HL-60/S4 treated with phorbol 12-myristate 13-acetate at 8.2 ng/mL for 4 days and 3 days (cell line): ENCODE measurements at regions not wholly inside any gene's neighbourhood (a gene's known extent, or its start where the extent isn't known, plus 50 kb on each side); places are given as distances from the start of the nearest gene placed in this dataset.
"Not testable (repeated sequence)": the region's sequence is repeated elsewhere in the genome, so short reads cannot be mapped to it uniquely, and the experiment has no call there.

ENCODE experiments used
- in situ Hi-C: fragments of 300-500 bp; cut with MboI; formaldehyde crosslinking; loops from 2 replicates; pipeline ENCODE4 v1.15.0; 2022; ENCODE audit warnings: low sequenced_read_pairs

DNA sequence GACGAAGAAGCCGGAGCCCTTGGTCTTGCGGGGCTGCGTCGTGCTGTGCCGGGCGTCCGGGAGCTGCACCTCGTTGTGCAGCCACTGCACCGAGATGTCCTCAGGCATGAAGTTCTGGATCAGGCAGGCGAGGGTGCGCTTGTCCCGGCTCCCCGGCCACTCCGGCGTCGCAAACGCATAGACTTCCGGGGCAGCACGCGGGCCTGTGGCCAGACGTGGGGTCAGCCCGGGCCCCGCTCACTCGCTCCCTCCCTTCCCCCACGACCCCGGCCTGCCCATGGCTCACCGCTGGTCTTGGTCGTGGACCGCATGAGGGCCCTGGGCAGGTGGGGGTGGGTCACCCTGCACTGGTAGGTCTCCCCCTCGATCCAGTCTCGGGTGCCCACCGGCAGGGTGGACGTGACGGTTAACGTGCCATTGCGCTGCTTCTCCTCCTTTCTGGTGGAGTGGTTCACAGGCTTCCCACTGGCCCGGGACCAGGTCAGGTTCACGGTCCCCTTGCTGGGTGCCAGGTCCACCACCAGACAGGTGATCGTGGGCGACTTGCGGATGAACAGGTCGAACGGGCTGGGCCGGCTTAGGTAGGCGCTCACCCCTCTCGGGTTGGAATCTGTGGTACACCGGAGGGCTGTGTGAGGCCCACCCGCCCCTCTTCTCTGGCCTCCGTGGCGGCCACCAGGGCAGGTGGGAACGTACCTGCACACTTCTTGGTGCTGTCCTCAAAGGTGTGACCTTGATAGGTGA is 74.0 kb downstream of the TMEM121 start:
- in situ Hi-C loops = not testable (repeated sequence)

DNA sequence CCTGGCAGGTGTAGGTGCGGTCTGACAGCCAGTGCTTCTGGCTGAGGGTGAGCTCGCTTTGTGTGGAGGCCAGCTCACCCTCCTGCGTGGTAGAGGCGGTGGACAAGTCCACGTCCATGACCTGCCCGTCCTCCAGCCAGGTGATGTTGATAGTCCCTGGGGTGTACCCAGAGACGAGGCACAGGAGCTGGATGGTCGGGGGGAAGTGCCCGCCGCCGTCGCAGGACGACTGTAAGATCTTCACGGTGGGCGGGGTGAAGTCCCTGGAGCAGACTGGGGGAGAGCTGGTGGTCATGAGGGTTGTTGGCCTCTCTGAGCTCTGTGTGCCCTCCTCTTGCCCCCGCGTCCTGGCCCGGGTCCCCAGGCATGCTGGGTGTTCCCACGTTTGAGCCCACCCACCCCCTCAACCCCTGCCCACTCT is 74.6 kb downstream of the TMEM121 start:
- in situ Hi-C loops = no loop called here

DNA sequence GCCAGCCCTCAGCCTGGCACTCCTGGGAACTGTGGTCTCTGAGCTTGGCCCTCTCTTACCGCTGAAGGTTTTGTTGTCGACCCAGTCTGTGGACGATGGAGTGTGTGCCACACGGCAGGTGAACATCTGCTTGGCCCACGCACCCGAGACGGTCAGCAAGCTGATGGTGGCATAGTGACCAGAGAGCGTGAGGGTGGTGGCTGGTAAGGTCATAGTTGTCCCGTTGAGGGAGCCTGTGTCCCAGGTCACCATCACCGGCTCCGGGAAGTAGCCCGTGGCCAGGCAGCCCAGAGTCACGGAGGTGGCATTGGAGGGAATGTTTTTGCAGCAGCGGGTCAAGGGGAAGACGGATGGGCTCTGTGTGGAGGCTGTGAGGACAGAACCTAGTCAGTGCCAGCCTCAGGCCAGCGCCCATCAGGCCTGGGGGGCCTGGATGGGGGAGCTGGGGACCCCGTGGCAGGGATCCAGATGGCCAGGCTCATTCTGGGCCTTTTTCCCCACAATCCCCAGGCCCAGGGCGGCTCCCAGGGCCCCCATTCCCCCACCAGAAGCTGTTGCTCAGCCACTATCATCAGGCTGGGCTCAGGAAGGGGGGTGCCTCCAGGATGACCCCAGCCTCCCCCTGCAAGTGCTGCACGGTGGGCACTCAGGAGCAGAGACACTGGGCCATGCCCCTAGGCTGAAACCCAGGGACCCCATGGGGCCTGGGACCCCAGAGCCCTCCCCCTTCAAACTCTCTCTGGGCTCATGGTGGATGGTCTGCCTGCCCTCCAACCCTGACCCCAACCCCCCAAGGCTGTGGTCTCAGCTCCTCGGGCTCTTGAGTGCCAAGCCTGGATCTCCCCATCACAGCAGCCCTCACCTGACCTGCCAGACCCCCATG is 75.2 kb downstream of the TMEM121 start:
- in situ Hi-C loops = no loop called here

DNA sequence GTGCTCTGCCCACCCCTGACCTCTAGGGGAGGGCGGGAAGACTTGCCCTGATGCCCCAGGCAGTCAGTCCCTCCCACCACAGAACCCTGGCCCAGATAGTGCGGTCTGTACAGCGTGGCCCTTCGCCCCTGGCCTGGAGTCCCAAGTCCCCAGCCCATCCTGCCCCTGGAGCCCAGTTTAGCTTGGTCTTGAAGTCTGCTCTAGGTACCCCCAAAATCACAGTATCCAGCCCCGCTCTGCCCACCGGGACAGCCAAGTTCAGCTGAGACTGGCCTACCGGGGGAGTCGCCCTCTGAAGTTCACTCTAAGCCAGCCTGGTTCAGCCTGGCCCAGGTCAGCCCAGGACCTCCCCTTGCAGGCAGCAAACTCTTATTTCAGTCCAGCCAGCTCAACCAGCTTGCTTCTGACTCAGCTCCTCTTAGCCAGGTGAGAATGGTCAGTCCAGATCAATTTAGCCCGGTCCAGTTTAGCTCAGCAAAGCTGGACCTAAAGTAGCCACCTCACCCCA is 75.9 kb downstream of the TMEM121 start:
- in situ Hi-C loops = no loop called here

DNA sequence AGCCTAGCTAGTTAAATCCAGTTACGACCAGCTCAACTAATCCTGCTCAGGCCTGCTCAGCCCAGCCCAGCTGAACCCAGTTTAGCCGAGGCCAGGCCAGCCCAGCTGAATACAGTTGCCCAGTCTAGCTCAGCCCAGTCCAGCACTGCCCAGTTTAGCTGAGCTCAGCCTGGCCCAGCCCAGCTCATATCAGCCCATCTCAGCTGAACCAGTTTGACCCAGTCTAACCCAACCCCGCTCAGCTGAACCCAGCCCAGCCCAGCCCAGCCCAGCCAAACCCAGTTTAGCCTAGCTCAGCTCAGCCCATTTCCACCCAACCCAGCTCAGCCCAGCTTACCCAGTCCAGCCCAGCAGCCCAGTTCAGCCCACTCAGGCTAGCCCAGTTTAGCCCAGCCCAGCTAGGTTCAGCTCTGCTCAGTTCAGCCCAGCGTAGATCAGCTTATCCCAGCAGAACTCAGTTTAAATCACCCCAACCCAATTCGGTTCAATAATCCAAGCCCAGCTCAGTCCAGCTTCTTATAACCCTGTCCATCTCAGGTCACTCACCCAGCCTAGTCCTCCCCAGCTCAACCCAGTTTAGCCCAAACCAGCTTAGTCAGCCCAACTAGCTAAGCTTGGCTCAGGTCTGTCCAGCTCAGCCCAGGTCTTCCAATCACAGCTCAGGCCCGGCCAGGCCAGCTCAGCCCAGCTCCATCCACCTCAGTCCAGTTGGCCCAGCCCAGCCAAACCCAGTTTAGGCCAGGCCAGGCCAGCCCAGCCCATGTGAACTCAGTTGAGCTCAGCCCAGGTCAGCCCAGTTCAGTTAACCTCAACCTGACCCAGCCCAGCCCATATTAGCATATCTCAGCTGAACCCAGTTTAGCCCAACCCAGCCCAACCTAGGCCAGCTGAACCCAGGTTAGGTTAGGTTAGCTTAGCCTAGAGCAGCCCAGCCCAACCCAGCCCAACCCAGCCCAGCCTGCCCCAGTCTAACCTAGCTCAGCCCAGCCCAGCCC is 76.7 kb downstream of the TMEM121 start:
- in situ Hi-C loops = no loop called here

DNA sequence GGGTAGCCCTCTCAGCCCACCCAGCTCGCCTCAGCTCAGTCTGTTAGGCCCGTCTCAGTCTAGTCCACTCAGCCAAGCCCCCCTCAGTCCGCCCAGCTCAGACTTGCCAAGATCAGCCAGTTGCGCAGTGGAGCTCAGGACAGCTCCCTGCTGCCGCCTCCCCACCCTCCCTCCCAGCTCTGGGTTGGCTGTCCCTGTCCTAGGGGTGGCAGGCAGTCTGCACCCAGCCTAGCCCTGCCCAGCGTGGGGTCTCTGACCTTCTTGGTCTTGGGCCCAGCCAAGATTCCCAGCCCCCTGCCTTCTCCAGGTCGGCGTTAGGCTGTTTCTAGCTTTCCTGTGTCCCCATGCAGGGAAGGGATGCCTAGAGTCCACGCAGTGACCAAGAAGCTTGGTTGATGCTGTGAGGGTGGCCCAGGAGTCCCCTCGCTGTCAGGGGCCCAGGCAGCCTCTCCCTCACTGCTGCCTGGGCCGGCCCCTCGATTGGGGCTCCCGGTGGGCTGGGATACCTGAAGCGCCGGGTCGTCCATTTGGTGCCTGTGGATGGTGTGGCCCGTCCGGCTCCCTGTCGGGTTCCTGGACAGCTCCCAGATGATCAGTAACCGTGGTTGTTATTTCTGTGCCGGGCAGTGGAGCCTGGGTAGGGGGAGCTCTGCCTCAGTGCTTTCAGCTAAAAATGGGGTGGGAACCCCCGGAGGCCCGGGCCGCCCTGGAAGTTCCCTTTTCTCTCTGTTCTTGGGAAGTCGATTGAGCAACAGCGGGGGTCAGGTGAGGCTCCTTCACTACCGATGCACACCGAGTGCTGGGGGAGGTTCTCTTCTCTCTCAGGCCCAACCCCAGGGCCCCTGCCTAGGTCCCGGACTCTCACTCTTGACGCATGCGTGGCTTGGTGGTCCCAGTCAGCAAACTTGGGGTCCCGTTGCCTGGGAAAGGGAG is 78.4 kb downstream of the TMEM121 start:
- in situ Hi-C loops = not testable (repeated sequence)

DNA sequence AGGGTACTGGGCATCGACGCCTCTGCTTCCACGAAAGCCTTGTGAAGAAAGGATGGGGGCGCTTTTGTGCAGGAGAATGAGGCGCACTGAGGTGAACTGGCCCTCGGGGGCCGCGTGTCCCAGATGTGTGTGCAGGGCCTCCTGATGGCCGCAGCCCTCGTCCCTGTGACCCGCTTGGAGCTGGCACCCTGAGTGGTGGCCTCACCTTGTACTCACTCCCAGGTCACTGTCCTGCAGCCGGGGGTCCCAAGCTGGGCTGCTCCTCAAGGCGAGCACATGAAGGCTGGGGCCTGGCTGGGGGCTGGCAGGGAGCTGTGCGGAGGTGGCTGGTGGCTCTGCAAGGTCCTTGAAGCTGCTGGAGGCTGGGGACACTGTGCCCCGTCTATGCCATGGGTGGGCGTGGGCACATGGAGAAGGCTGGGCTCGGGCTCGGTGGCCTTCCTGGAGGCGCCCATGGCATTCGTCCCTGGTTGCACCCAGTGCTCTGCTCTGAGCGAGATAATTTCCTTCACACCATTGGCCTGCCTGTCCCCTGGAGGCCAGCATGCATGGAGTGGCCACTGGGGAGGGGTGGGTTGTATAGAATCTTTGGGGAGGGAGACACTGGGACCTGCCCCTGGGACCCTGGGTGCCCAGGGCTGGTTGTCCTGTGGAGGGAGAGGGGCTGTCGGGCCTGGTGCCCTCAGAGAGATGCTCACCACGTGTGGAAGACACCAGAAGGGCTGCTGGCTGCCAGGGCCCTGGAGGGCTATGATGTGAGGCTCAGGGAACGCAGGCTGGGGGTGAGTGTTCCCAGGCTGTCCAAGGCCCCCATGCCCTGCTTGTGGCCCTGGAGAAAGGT is 79.3 kb downstream of the TMEM121 start:
- in situ Hi-C loops = no loop called here

DNA sequence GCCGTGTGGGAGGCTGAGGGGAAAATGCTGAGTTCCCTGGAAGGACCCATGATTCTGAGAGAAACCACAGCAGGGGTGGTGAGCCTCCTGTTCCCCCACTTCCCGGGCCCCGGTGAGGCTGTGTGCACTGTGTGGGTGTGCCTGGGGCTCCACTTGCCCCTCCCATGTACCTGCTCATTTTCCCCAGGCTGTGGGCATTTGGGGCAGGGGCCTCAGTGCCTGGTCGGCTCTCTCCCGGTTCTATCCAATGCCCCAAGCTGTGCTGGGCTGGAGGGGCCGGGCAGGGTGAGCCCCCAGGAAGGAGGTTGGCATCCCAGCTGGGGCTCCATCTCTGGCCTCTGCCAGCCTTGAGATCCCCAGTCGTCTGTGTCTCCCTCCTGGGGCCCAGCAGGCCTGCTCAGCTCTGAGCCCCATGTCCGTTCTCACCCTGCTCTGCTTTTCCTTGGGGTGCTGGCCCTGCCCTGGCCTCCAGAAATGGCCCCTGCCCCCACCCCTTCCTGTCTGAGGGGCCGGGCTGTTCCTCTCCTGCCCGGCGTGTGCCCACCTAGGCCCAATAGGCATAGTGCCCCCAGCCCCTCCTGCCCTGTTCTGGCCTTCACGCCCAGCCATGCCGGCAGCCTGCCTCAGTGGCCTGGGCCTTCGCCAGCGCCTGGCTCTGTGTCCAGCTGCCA is 80.1 kb downstream of the TMEM121 start:
- in situ Hi-C loops = not testable (repeated sequence)

DNA sequence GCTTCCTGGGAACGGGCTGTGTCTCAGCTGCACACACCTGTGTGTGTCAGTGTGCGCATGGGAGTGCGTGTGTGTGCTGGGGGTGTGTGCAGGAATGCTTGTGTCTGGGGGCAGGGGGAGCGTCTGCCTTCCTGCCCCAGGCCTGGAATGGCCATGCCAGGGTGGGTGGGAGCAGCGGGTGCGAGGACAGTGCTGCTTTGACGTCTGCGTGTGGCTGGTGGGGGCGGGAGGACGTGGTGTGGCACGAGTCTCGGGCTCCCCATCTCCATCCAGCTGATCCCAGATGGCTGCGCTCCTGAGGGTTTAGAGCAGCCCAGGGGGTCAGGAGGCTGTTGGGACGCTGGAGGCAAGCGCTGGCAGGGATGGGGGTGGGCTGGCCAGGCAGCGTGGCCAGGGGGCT is 80.6 kb downstream of the TMEM121 start:
- in situ Hi-C loops = not testable (repeated sequence)

DNA sequence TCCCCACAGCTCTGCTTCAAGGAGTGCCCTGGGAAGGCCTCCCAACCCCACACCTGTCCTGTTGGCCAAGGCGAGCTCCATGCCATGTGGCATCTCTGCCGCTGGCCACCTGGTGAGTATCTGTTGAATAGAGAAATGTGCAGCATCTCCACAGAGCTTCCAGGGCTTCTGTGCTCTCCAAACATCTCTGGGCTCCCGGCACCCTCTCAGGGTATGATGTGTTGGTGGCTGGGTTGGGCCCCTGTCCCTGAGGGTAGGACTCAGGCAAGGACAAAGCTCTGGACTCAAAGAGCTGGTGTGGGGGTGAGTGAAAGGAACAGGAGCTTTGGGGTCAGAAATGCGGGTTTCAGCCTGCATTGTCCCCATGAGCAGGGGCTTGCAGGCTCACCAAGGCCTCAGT is 88.6 kb downstream of the TMEM121 start:
- in situ Hi-C loops = not testable (repeated sequence)

DNA sequence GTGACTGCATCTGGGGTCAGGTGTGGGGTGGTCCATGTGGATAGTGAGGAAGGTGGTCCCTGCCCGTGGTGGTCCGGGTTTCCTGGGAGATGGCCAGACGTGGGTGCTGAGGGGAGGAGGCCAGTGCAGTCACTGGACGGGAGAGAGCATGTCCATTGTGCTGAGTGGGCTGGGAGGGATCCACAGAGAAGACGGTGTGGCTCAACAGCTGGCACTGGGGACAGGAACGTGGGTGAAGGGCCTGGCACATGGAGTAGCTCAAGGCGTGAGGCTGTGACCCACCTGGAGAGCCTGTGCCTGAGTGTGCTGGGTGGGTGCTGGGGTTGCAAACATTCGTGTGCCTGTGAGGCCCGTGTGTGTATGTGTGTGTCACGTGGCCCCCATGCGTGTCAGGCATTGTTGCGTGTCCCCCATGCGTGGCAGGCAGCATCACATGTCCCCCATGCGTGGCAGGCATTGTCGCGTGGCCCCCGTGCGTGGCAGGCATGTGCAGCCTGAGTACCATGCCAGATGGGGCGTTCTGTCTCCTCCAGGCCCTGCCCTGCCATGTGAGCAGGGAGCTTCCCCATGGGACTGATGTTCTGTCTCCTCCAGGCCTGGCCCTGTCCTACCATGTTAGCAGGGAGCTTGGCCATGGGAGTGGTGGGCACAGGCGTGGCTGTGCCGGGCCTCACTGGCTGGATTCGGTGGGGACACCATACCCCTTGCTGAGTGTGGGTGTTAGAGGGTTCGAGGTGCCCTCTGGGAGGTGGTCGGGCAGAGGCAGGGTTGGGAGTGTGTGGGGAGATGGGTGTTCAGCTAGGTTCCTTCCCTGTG is 89.8 kb downstream of the TMEM121 start:
- in situ Hi-C loops = not testable (repeated sequence)

DNA sequence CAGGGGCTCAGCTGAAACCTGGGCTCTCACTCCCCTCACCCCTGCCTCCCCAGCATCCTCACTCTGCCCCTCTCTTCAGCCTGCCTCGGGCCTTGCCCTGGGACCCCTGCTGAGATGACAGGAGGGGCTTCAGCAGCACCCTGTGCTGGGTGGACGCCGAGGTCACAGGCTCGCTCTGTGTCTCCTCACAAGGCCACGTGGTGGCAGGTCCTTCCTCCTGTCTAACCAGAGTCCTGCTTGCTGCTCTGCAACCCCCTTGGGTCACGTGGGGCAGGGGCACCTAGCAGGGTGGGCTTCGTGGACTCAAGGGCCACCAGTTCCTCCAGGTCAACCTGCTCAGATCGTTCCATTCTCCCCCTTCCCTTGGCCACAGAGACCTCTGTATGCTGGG is 90.4 kb downstream of the TMEM121 start:
- in situ Hi-C loops = no loop called here

DNA sequence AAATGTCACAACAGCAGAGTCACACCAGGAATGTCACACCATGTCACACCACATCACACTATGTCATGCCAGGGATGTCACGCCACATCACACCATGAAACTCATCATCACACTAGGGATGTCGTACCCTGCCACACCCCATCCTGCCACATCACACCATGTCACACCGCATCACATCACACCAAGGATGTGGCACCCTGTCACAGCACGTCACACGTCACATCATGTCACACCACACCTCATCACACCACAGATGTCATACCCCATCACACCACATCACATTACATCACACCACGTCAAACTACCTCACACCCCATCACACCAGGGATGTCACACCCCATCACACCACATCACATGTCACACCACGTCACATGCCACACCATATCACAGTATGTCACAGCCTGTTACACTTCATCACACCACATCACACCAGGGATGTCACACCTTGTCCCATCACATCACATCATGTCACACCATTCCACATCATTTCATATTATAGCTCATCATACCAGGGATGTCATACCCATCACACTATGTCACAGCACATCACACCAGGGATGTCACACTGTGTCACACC is 90.9 kb downstream of the TMEM121 start:
- in situ Hi-C loops = no loop called here

DNA sequence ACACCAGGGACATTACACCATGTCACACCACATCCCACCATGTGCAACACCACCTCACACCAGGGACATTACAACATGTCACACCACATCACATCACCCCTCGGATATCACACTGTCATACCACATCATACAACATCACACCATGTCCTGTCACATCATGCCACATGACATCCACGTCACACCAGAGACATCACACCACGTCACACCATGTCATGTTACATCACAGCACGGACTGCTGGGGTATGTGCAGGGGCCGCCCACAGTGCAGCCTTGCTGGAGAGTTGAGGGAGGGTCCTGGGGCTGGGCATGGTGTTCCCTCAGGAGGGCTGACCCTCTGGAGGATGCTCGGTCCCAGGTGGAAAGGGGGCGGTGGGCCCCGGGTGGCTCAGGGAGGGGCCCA is 91.4 kb downstream of the TMEM121 start:
- in situ Hi-C loops = not testable (repeated sequence)

DNA sequence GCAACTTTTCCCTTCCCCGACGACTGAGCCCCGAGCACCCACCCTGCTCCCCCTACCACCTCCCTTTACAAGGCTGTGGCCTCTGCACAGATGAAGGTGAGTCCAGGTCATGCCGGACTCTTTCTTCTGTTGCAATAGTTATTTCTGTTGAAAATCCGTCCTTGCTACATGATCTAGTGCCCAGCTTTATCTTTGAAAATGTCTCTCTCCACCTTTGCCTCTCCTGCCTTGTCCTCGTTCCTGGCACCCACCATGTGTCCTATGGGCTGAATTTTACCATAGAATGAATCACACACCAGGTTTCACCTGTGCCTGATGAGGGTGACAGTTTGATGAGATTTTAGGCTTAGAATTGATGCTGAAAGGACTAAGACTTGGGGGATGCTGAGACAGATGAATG is 92.9 kb downstream of the TMEM121 start:
- in situ Hi-C loops = not testable (repeated sequence)

DNA sequence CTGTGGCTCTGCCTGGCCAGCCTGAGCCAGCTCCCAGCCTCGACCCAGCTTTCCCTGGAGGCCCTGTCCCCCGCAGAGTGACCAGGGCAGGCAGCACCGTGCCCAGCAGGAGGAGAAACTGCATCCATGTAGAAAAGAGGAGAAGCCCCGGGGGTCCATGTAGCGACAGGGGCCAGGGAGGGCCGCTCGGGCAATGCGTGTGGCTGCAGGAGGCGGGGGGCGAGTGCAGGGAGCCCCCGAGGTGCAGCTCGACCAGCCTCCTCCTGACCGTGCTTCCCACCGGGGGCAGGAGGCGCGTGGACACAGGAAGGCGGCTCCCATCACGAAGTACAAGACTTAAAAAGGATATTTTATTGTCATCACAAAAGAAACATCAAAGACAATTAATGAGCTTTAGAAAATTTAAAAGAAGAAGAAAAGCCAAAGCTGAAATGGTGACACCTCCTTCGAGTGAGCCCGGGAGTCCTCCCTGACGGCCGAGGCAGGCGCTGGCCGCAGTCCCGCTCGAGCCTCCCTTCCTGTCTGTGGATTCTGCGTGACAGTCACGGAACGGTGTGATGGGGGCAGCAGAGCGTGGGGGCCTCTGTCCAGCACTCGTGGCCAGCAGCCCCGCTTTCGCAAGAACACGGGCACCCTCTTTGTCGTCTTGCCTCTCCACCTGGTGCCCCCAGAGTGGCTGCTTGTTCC is 93.9 kb downstream of the TMEM121 start:
- in situ Hi-C loops = not testable (repeated sequence)
